ENCODE measurements at regions not wholly inside any gene's neighbourhood (a gene's known extent, or its start where the extent isn't known, plus 50 kb on each side); places are given as distances from the start of the nearest gene placed in this dataset.

GRCh38 chr9:87309236-87309635, 188.4 kb upstream of the DAPK1 start:
- TF ChIP-seq REST (IDR thresholded peaks at IDR 0.05; ENCODE audit: insufficient read depth in 1 of 2, low read depth in 2 of 2, low read length in 2 of 2) (no peak), TAF1 (IDR thresholded peaks at IDR 0.05; ENCODE audit: borderline replicate concordance, insufficient read depth, low read length) (no peak), POLR2AphosphoS5 (IDR thresholded peaks at IDR 0.05; ENCODE audit: low read depth, low read length) (no peak), FOXP2 (optimal IDR thresholded peaks at IDR 0.05; ENCODE audit: borderline replicate concordance, extremely low read depth, extremely low read length, insufficient read depth) (no peak), SIN3A (IDR thresholded peaks at IDR 0.05; ENCODE audit: borderline replicate concordance, insufficient read depth, low read length) (no peak)

- no peak for TF ChIP-seq SIN3A (IDR thresholded peaks at IDR 0.05; ENCODE audit: borderline replicate concordance, insufficient read depth, low read length)
- TF ChIP-seq TAF1 (IDR thresholded peaks at IDR 0.05; ENCODE audit: borderline replicate concordance, insufficient read depth, low read length), result no peak
- no peak for TF ChIP-seq FOXP2 (optimal IDR thresholded peaks at IDR 0.05; ENCODE audit: borderline replicate concordance, extremely low read depth, extremely low read length, insufficient read depth)
- no peak for TF ChIP-seq REST (IDR thresholded peaks at IDR 0.05; ENCODE audit: insufficient read depth in 1 of 2, low read depth in 2 of 2, low read length in 2 of 2)
- TF ChIP-seq POLR2AphosphoS5 (IDR thresholded peaks at IDR 0.05; ENCODE audit: low read depth, low read length), result no peak
Measured at GRCh38 chr9:87310827-87311523, 186.7 kb upstream of the DAPK1 start.

- no peak for TF ChIP-seq FOXP2 (optimal IDR thresholded peaks at IDR 0.05; ENCODE audit: borderline replicate concordance, extremely low read depth, extremely low read length, insufficient read depth)
- no peak for TF ChIP-seq POLR2AphosphoS5 (IDR thresholded peaks at IDR 0.05; ENCODE audit: low read depth, low read length)
- no peak for TF ChIP-seq REST (IDR thresholded peaks at IDR 0.05; ENCODE audit: insufficient read depth in 1 of 2, low read depth in 2 of 2, low read length in 2 of 2)
- no peak for TF ChIP-seq TAF1 (IDR thresholded peaks at IDR 0.05; ENCODE audit: borderline replicate concordance, insufficient read depth, low read length)
- TF ChIP-seq SIN3A (IDR thresholded peaks at IDR 0.05; ENCODE audit: borderline replicate concordance, insufficient read depth, low read length), result no peak
Measured at GRCh38 chr9:87319656-87320055, 178.0 kb upstream of the DAPK1 start.

- no peak for TF ChIP-seq SIN3A (IDR thresholded peaks at IDR 0.05; ENCODE audit: borderline replicate concordance, insufficient read depth, low read length)
Measured at GRCh38 chr9:87320146-87320884, 177.4 kb upstream of the DAPK1 start.

GRCh38 chr9:87322840-87323635, 174.6 kb upstream of the DAPK1 start:
- TF ChIP-seq TAF1 (IDR thresholded peaks at IDR 0.05; ENCODE audit: borderline replicate concordance, insufficient read depth, low read length) (no peak), SIN3A (IDR thresholded peaks at IDR 0.05; ENCODE audit: borderline replicate concordance, insufficient read depth, low read length) (no peak), REST (IDR thresholded peaks at IDR 0.05; ENCODE audit: insufficient read depth in 1 of 2, low read depth in 2 of 2, low read length in 2 of 2) (no peak), FOXP2 (optimal IDR thresholded peaks at IDR 0.05; ENCODE audit: borderline replicate concordance, extremely low read depth, extremely low read length, insufficient read depth) (no peak)

Measured in PFSK-1 (cell line).